Smooth muscle cell (in vitro differentiated cells): ENCODE measurements at regions not wholly inside any gene's neighbourhood (a gene's known extent, or its start where the extent isn't known, plus 50 kb on each side); places are given as distances from the start of the nearest gene placed in this dataset.

Experiments
- DNase-seq: peaks from one replicate; lab custom pipeline; 2025; ENCODE audit not compliant: unreplicated experiment; lab: John Stamatoyannopoulos, UW
- H2AFZ ChIP-seq: fragments of 200-600 bp; sonication (generic); 2 replicates; pipeline ENCODE4 v1.6.0; 2016; ENCODE audit warnings: antibody characterized with exemption, low read depth, mild to moderate bottlenecking
- H3F3A ChIP-seq: fragments of 200-600 bp; sonication (generic); 2 replicates; pipeline ENCODE4 v1.6.0; 2017; ENCODE audit warnings: antibody characterized with exemption, low read depth
- H3K27ac ChIP-seq: fragments of 200-600 bp; sonication (generic); 2 replicates; pipeline ENCODE4 v1.5.1; 2016; ENCODE audit warnings: low read depth, mild to moderate bottlenecking
- H3K27me3 ChIP-seq: fragments of 200-600 bp; sonication (generic); 2 replicates; pipeline ENCODE4 v1.6.1; 2016; ENCODE audit warnings: low read depth, mild to moderate bottlenecking
- H3K36me3 ChIP-seq: fragments of 200-600 bp; sonication (generic); 2 replicates; pipeline ENCODE4 v1.5.1; 2016; ENCODE audit warnings: low read depth
- H3K4me1 ChIP-seq: fragments of 200-600 bp; sonication (generic); 2 replicates; pipeline ENCODE4 v1.5.1; 2016; ENCODE audit warnings: low read depth
- H3K4me2 ChIP-seq: fragments of 200-600 bp; sonication (generic); 2 replicates; pipeline ENCODE4 v1.6.0; 2016; ENCODE audit warnings: mild to moderate bottlenecking
- H3K4me3 ChIP-seq: fragments of 200-600 bp; sonication (generic); 2 replicates; pipeline ENCODE4 v1.5.1; 2016; ENCODE audit warnings: mild to moderate bottlenecking
- H3K79me2 ChIP-seq: fragments of 200-600 bp; sonication (generic); 2 replicates; pipeline ENCODE4 v1.6.0; 2016; ENCODE audit warnings: low read depth, mild to moderate bottlenecking
- H3K9ac ChIP-seq: fragments of 200-600 bp; sonication (generic); 2 replicates; pipeline ENCODE4 v1.6.0; 2016; ENCODE audit warnings: low read depth
- H3K9me3 ChIP-seq: fragments of 200-600 bp; sonication (generic); replicated peaks from 2 replicates; pipeline ENCODE4 v1.5.1; 2016; ENCODE audit warnings: low read depth
- H4K20me1 ChIP-seq: fragments of 200-600 bp; sonication (generic); 2 replicates; pipeline ENCODE4 v1.6.0; 2016; ENCODE audit warnings: low read depth
- CTCF ChIP-seq: fragments of 200-600 bp; sonication (generic); IDR thresholded peaks from 2 replicates; pipeline ENCODE4 v1.5.1; 2017; ENCODE audit warnings: borderline replicate concordance, mild to moderate bottlenecking, antibody characterized with exemption; ENCODE audit not compliant: insufficient read depth, poor library complexity, severe bottlenecking
- WGBS: methylation state at CpG from one replicate; pipeline ENCODE4 v1.1.7; 2016; ENCODE audit warnings: low lambda C conversion rate; 5-methylcytosine and 5-hydroxymethylcytosine counted together

GRCh38 chr14:96999654-97000155, 202.5 kb downstream of the VRK1 start:
- H3K36me3 ChIP-seq: no peaks in the 10 kb centered on the region
- no peak overlapping the region for H2AFZ ChIP-seq
- no peak for TF ChIP-seq CTCF
- no peaks in the 10 kb centered on the region for H3K9me3 ChIP-seq
- H4K20me1 ChIP-seq: no peaks in the 10 kb centered on the region
- no peaks in the 10 kb centered on the region for H3F3A ChIP-seq
- no peak overlapping the region for H3K4me3 ChIP-seq
- WGBS: 70% methylated on average over 1 of the region's 1 CpG
- no peaks in the 10 kb centered on the region for H3K4me1 ChIP-seq
- H3K27ac ChIP-seq: no peak overlapping the region
- H3K9ac ChIP-seq: no peak overlapping the region
- H3K79me2 ChIP-seq: no peaks in the 10 kb centered on the region
- no peak overlapping the region for H3K4me2 ChIP-seq
- no peaks in the 10 kb centered on the region for H3K27me3 ChIP-seq
- no peak for DNase-seq

DNA sequence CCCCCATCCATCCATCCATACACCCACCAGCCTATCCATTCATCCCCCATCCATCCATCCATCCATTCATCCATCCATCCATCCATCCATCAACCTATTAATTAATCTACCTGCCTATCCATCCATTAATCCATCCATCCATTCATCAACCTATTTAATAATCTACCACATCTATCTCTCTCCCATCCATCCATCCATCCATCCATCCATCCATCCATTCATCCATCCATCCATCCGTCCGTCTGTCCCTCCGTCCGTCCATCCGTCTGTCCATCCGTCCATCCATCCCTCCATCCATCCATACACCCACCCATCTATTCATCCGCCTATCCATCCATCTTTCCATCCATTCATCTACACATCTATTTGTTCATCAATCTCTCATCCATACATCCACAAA, 205.3 kb downstream of the VRK1 start:
- DNase-seq: no peak
- H3K9ac ChIP-seq: no peak overlapping the region
- WGBS: 96% methylated on average over 7 of the region's 7 CpGs
- no peak overlapping the region for H3K4me3 ChIP-seq
- no peak overlapping the region for H3K27ac ChIP-seq
- H3K4me2 ChIP-seq: no peak overlapping the region
- no peaks in the 10 kb centered on the region for H3K4me1 ChIP-seq
- H3K79me2 ChIP-seq: no peaks in the 10 kb centered on the region
- no peaks in the 10 kb centered on the region for H3F3A ChIP-seq
- no peaks in the 10 kb centered on the region for H3K36me3 ChIP-seq
- H2AFZ ChIP-seq: no peak overlapping the region
- no peaks in the 10 kb centered on the region for H3K27me3 ChIP-seq
- H4K20me1 ChIP-seq: no peaks in the 10 kb centered on the region
- TF ChIP-seq CTCF: no peak
- H3K9me3 ChIP-seq: no peaks in the 10 kb centered on the region

- DNase-seq: no peak
- Histone ChIP-seq H3K27ac (no peak overlapping the region), H3K79me2 (no peaks in the 10 kb centered on the region), H3K4me2 (no peak overlapping the region), H3K36me3 (no peaks in the 10 kb centered on the region), H3F3A (no peaks in the 10 kb centered on the region), H4K20me1 (no peaks in the 10 kb centered on the region), H3K9ac (no peak overlapping the region), H2AFZ (no peak overlapping the region), H3K27me3 (no peaks in the 10 kb centered on the region), H3K4me3 (no peak overlapping the region), H3K4me1 (no peaks in the 10 kb centered on the region), H3K9me3 (no peaks in the 10 kb centered on the region)
- WGBS: 88% methylated on average over 7 of the region's 7 CpGs
- no peak for TF ChIP-seq CTCF
Measured at GRCh38 chr14:97005934-97006333, 208.8 kb downstream of the VRK1 start.

GRCh38 chr14:97010491-97011160, 213.4 kb downstream of the VRK1 start:
- Histone ChIP-seq H3K4me1 (no peaks in the 10 kb centered on the region), H4K20me1 (no peaks in the 10 kb centered on the region), H3K27me3 (no peaks in the 10 kb centered on the region), H3K9ac (no peak overlapping the region), H3F3A (no peaks in the 10 kb centered on the region), H3K4me2 (no peak overlapping the region), H3K79me2 (no peaks in the 10 kb centered on the region), H3K27ac (no peak overlapping the region), H3K9me3 (no peaks in the 10 kb centered on the region), H3K4me3 (no peak overlapping the region), H2AFZ (no peak overlapping the region), H3K36me3 (no peaks in the 10 kb centered on the region)
- peak; percentile 6 for TF ChIP-seq CTCF
- WGBS: 73% methylated on average over 8 of the region's 8 CpGs
- no peak for DNase-seq
